ENCODE measurements at regions not wholly inside any gene's neighbourhood (a gene's known extent, or its start where the extent isn't known, plus 50 kb on each side); places are given as distances from the start of the nearest gene placed in this dataset.

GRCh38 chr12:20269337-20270067 is 98.8 kb upstream of the PDE3A start:
- Histone ChIP-seq H3K36me3 (ENCODE audit: control insufficient read depth, insufficient read depth, low read length) (no peaks in the 10 kb centered on the region), H3K4me3 (ENCODE audit: low read depth, low read length) (no peak overlapping the region), H3K27me3 (ENCODE audit: control insufficient read depth, insufficient read depth, low read length) (no peaks in the 10 kb centered on the region)
- no peak for DNase-seq (ENCODE audit: low read depth)
- TF ChIP-seq CTCF (IDR thresholded peaks at IDR 0.05; ENCODE audit: insufficient read depth, low read length, poor library complexity, severe bottlenecking) = no peak

GRCh38 chr12:20270557-20270956 is 97.8 kb upstream of the PDE3A start:
- no peaks in the 10 kb centered on the region for H3K36me3 ChIP-seq (ENCODE audit: control insufficient read depth, insufficient read depth, low read length)
- no peaks in the 10 kb centered on the region for H3K27me3 ChIP-seq (ENCODE audit: control insufficient read depth, insufficient read depth, low read length)
- H3K4me3 ChIP-seq (ENCODE audit: low read depth, low read length) = no peak overlapping the region
- no peak for DNase-seq (ENCODE audit: low read depth)
- TF ChIP-seq CTCF (IDR thresholded peaks at IDR 0.05; ENCODE audit: insufficient read depth, low read length, poor library complexity, severe bottlenecking) = no peak

- DNase-seq (ENCODE audit: low read depth) = no peak
- TF ChIP-seq CTCF (IDR thresholded peaks at IDR 0.05; ENCODE audit: insufficient read depth, low read length, poor library complexity, severe bottlenecking) = no peak
- H3K4me3 ChIP-seq (ENCODE audit: low read depth, low read length) = no peak overlapping the region
- H3K36me3 ChIP-seq (ENCODE audit: control insufficient read depth, insufficient read depth, low read length) = no peaks in the 10 kb centered on the region
- H3K27me3 ChIP-seq (ENCODE audit: control insufficient read depth, insufficient read depth, low read length) = no peaks in the 10 kb centered on the region
These were observed 96.2 kb upstream of the PDE3A start for GRCh38 chr12:20272161-20272560.

GRCh38 chr12:20272801-20273200 is 95.5 kb upstream of the PDE3A start:
- Histone ChIP-seq H3K4me3 (ENCODE audit: low read depth, low read length) (no peak overlapping the region), H3K27me3 (ENCODE audit: control insufficient read depth, insufficient read depth, low read length) (no peaks in the 10 kb centered on the region), H3K36me3 (ENCODE audit: control insufficient read depth, insufficient read depth, low read length) (no peaks in the 10 kb centered on the region)
- no peak for DNase-seq (ENCODE audit: low read depth)
- TF ChIP-seq CTCF (IDR thresholded peaks at IDR 0.05; ENCODE audit: insufficient read depth, low read length, poor library complexity, severe bottlenecking) = no peak

GRCh38 chr12:20274008-20274407 is 94.3 kb upstream of the PDE3A start:
- no peak for DNase-seq (ENCODE audit: low read depth)
- Histone ChIP-seq H3K36me3 (ENCODE audit: control insufficient read depth, insufficient read depth, low read length) (no peaks in the 10 kb centered on the region), H3K4me3 (ENCODE audit: low read depth, low read length) (no peak overlapping the region), H3K27me3 (ENCODE audit: control insufficient read depth, insufficient read depth, low read length) (no peaks in the 10 kb centered on the region)
- TF ChIP-seq CTCF (IDR thresholded peaks at IDR 0.05; ENCODE audit: insufficient read depth, low read length, poor library complexity, severe bottlenecking) = no peak

- Histone ChIP-seq H3K27me3 (ENCODE audit: control insufficient read depth, insufficient read depth, low read length) (no peaks in the 10 kb centered on the region), H3K4me3 (ENCODE audit: low read depth, low read length) (no peak overlapping the region), H3K36me3 (ENCODE audit: control insufficient read depth, insufficient read depth, low read length) (no peaks in the 10 kb centered on the region)
- no peak for DNase-seq (ENCODE audit: low read depth)
- TF ChIP-seq CTCF (IDR thresholded peaks at IDR 0.05; ENCODE audit: insufficient read depth, low read length, poor library complexity, severe bottlenecking) = no peak
These were observed 90.1 kb upstream of the PDE3A start for GRCh38 chr12:20278276-20278675.

Data from kidney epithelial cell (primary cell).